OCI-M2 (cell line): ENCODE measurements at regions not wholly inside any gene's neighbourhood (a gene's known extent, or its start where the extent isn't known, plus 50 kb on each side); places are given as distances from the start of the nearest gene placed in this dataset.
"Not testable (repeated sequence)": the region's sequence is repeated elsewhere in the genome, so short reads cannot be mapped to it uniquely, and the experiment has no call there.

Source experiments
- DNase-seq: peaks from one replicate; lab custom pipeline; 2025; ENCODE audit not compliant: unreplicated experiment; lab: John Stamatoyannopoulos, UW

DNA sequence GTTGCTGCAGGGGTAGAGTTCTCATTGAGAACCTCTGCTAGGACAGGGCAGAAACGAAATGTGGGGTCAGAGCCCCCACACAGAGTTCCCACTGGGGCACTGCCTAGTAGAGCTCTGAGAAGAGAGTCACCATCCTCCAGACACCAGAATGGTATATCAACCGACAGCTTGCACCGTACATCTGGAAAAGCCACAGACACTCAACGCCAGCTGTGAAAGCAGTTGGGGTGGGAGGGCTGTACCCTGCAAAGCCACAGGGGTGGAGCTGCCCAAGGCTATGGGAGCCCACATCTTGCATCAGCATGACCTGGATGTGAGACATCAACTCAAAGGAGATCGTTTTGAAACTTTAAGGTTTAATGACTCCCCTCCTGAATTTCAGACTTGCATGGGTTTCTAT, 284.0 kb upstream of the DEPDC1 start:
- no peak for DNase-seq

DNA sequence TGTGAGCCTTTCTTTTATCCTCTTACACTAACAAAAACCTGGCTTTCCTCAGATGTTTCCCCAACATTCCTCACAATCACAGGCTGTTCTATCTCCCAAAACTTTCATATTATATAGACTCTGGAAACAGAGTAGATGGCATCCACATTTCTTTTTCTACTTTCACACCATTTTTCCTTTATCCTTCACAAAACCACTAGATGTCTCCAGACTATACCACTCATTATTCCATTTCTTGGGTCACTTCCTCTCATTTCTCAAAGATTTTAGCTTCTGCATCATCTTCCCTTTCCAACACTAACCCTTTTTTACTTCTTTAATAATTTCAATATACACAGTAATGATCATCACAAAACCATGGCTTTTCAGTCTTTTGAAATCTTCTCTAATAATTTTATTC, 286.0 kb upstream of the DEPDC1 start:
- DNase-seq: no peak

DNA sequence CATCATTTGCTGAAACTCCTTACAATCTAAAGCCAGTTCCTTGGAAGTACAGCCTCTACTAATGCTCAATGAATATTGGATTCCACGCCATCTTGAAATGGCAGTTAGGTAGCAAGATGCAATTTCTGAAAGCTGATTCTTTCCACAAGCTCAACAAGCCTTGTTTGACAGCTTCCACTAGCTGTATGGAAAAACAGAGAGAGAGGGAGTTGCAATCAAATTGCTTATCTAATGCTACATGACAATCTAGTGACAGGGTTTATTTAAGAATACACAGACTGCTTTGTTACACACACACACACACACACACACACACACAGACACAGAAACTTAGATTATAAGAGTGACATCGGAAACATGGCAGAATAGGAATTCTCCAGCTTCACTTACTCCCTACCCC, 288.4 kb upstream of the DEPDC1 start:
- DNase-seq: no peak

GRCh38 chr1:68788762-68789161, 291.9 kb upstream of the DEPDC1 start:
- no peak for DNase-seq

DNA sequence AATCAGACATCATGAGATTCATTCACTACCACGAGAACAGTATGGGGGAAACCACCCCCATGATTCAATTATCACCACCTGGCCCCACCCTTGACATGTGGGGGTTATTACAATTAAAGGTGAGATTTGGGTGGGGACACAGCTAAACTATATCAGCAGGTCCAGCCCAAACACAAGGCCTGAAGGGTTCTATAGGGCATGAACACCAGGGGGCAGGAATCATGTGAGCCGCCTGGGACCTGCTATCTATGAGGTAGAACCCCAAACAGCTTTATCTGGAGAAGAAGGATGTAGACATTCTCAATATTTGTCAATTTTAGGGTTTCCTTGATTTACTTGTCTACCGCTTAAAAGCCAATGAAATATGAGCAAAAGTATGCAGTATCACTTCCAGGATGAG, 294.9 kb upstream of the DEPDC1 start:
- no peak for DNase-seq

DNA sequence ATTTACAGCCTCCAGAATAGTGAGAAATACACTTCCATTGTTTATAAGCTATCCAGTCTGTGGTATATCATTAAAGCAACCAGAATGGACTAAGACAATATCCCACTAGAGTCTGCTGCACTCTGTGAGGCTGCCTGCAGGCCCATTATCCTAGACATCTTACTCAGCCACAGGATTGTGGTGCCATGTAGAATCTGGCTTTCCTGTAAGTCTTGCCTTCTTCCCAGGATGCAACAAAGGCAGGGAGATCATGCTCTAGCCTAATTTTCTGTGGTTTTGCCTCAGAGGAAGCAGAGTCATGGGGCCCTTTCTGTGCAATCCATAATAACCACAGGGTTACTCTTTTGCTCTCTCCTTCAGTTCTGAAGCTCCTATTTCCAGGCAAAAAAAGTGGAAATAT, 299.1 kb upstream of the DEPDC1 start:
- DNase-seq: no peak

GRCh38 chr1:68796888-68797287, 300.0 kb upstream of the DEPDC1 start:
- no peak for DNase-seq

DNA sequence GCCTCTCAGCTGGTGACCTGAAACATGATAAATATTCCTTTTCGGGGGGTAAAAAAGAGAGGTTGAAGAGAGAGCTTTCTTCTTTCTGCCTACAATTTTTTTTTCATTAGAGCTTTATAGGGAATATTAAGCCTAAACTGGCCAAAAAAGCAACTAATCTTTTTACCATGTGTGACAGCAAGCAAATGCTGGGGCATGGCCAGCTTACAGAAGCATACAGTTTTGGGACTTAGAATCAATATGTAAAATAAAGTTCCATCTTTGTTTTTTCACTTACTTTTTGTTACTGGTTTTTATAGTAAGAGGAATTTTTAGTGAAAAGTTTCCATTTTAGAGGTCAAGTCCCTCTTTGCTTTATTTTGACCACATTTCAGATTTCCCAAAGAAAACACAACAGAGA, 301.2 kb upstream of the DEPDC1 start:
- DNase-seq: no peak

- DNase-seq: no peak
Observed at GRCh38 chr1:68799096-68799495, 302.2 kb upstream of the DEPDC1 start.

DNA sequence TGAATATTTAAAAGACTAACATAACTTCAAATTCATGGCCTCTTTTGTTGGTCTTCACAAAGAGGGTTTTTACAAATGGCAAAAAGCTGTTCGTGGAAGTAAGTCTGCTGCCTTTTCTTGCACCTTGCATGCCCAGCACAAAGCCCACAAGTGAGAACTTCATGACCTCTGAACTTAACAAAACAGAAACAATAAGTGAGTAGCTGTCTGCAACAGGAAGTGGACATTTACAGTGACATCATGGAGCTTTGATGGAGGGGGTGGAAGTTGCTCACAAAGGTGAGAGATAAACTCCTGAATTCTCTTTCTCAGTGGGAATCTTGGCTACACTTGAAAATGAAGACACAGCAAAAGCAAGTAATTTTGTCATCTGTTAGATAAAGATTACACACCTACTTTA, 303.3 kb upstream of the DEPDC1 start:
- DNase-seq: no peak

DNA sequence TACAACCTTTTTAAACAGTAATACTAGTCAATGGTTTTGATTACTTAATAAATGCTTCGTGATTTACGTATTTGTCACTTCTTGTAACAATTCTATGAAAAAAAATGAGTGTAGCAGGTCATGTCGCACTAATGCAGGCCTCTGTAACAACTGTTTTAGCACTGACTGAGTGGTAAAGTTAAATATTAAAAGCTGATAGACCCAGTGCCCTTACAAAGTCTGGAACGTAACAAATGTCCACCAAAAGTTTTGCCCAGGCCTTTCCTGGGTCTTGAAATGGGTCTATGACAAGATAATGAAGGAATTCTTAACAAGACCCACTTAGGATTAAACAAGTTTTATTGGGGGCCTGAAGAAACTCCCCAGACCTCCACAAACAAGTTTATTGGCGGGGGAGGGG, 304.6 kb upstream of the DEPDC1 start:
- no peak for DNase-seq

- no peak for DNase-seq
Observed at GRCh38 chr1:68805097-68805641, 308.3 kb upstream of the DEPDC1 start.

DNA sequence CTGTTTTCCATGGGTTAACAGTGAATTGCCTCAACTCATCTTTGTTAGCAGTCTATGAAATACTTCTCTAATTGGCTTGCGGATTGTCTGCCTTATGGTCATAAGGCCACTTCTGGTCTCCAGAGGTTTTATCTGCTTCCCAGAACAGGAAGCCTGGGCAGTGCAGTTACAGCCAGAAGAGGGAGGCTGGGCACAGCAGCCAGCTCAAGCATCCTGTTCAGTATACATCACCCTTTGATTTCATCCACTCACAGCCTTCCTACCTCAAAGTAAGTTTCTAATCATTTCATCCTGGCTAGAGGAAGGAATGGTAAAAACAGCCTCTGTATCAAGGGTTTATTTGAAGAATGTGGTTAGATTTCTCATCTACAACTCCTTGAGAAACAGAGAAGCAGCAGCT, 311.5 kb upstream of the DEPDC1 start:
- no peak for DNase-seq

- no peak for DNase-seq
Observed at GRCh38 chr1:68811806-68812205, 314.9 kb upstream of the DEPDC1 start.

DNA sequence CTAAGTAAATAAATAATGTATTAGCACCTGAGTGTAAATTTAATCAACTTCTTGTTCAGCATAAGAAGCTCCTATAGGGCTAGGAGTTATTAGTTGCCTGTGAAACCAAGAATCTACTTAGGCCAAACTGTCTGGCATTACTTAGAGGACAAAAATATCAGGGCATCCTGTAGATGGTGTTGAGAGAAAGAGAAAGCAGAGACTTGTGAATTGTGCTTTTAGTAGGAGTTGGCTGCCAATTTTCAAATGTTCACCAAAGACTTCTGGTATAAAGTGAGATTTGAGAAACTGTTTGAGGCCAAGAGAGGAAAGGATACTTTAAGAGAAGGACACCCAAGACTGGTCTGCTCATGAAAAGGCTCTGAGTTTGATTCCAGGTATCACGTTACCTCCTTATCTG, 315.5 kb upstream of the DEPDC1 start:
- DNase-seq: no peak

DNA sequence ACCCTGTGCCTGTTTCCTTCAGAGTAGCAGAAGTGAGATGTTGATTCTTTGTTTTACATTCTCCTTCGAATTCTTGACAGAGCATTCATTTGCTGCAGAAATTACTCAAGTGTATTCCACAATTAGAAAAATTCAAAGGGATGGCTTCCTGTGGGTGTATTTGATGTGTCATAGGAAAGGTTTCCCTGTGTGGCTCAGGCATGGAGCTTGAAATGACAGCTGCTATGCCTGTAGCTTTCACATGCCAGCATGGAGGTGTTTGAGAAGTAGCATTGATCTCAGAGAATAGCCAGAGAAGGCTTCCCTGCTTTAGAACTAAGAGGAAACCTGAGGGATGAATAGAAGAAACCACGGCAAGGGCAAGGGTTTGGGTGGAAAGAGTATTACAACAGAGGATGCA, 317.2 kb upstream of the DEPDC1 start:
- no peak for DNase-seq

GRCh38 chr1:68815632-68816031, 318.8 kb upstream of the DEPDC1 start:
- no peak for DNase-seq

DNA sequence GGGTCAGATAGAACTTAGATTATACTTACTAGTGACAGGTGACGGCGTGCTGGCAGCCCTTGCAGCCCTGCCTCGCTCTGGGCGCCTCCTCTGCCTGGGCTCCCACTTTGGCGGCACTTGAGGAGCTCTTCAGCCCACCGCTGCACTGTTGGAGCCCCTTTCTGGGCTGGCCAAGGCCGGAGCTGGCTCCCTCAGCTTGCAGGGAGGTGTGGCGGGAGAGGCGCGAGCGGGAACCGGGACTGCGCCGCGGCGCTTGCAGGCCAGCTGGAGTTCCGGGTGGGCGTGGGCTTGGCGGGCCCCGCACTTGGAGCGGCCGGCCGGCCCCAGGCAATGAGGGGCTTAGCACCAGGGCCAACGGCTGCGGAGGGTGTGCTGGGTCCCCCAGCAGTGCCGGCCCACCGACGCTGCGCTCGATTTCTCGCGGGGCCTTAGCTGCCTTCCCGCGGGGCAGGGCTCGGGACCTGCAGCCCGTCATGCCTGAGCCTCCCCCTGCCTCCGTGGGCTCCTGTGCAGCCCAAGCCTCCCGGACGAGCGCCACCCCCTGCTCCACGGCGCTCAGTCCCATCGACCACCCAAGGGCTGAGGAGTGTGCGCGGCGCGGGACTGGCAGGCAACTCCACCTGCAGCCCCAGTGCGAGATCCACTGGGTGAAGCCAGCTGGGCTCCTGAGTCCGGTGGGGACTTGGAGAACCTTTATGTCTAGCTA, 320.8 kb upstream of the DEPDC1 start:
- not testable (repeated sequence) for DNase-seq

DNA sequence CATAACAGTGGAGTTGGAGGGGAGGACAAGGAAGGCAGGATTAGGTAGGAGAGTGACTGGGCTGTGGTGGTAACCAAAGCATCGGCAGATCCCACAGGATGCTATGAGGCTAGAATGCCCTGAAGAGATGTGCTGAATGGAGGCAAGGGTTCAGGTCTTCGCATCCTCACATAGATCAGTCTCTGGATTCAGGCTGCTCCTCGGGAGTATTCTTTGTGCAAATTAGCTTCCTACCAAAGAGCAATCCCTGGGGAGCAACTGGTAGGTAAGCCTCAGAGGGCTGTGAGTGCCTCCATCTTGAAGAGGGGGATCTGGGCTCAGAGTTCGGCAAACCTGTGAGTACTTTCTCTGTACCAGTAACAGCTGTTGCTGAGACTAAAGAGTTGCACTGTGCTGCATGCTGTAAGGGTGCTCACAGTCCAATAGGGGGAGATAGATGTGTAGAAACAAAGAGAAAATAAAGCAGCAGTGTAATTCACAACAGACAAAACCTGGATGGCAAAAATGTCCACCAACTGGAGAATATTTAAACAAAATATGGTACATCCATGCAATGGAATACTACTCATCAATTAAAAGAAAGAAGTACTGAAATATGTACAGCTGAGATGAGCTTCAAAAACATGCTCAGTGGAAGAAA, 322.4 kb upstream of the DEPDC1 start:
- DNase-seq: no peak

- no peak for DNase-seq
Observed at GRCh38 chr1:68820151-68820550, 323.3 kb upstream of the DEPDC1 start.

DNA sequence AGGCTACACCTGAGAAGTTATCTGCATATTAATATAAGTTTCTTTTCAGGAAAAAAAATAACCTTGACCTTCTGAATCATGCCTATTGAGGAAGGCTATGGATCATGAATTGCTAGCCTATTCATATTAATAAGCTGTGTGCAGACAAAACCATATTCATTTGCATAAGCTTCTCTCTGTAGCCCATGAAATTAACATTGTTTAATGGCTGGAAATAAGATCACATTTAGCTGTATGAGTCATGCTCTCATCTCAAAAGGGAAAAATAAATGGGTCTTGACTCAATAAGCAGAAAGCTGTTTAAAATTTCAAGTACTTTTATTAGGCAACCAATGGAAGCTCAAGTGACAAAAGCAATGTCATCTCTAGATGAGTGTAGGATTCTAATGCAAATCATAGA, 330.0 kb upstream of the DEPDC1 start:
- DNase-seq: no peak

GRCh38 chr1:68827261-68827660, 330.4 kb upstream of the DEPDC1 start:
- no peak for DNase-seq

DNA sequence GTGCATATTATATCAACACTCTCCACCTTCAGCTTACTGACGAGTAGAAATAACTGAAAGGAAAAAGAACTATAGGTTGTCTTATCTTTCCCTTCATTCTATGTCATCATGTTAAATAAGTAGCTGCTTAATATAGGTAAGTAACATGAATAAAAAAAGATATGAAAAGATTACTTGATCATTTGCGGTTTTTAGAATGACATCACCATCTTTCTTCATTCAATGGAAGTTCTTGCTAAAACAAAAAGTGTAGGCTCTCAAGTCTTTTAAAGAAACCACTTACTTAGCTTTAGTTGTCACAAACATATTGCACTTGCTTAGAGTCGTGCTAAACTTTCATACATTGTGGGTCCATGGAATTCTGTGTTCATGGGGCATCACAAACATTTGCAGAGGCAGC, 331.1 kb upstream of the DEPDC1 start:
- no peak for DNase-seq
